ENCODE measurements at regions not wholly inside any gene's neighbourhood (a gene's known extent, or its start where the extent isn't known, plus 50 kb on each side); places are given as distances from the start of the nearest gene placed in this dataset.
"Not testable (repeated sequence)": the region's sequence is repeated elsewhere in the genome, so short reads cannot be mapped to it uniquely, and the experiment has no call there.

DNA sequence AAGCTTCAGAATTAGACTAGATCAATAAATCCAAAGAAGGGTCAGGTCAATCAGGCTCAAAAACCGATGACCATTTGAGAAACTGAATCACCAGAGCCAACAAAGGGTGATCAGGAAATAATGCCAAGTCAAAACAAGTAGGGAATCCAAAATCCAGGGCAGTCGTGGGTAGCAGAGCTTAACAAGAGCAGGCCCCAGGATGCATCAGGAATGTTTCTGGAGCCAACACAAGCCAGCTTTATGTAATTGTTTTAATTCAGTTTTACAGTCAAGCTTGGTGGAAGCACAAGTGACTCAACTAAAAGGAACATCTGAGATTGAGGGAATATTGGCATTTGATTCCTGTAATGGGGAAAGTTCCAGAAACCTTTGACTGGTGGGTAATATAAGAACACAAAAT lies 237.9 kb upstream of the EDA2R start:
- no peaks in the 10 kb centered on the region for H3K9me3 Mint-ChIP-seq
- no peaks in the 10 kb centered on the region for H3K27me3 Mint-ChIP-seq (ENCODE audit: low read depth)
- H3K36me3 Mint-ChIP-seq (ENCODE audit: low read depth): no peaks in the 10 kb centered on the region
- no peaks in the 10 kb centered on the region for H3K4me1 Mint-ChIP-seq (ENCODE audit: low read depth)
- DNase-seq (ENCODE audit: low spot score): no peak
- no peak overlapping the region for H3K4me3 Mint-ChIP-seq
- H3K27ac Mint-ChIP-seq: no peak overlapping the region

DNA sequence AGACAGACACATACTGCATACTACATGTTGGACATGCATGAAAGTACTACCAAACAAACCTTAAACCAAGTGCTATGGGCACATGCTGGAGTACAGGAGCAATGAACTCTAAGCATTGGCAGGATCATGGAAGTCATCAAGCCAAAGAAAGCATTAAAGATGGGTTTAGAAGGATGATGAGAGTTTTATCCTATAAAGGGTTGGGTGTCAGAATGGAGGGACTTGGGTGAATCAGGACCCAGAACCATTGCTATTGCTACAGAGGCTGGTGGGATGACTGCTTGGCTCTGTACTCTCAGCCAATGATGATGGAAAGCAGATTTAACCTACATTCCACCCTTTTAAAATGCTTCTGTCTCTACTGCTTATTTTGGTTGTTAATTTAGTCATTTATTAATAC lies 233.9 kb upstream of the EDA2R start:
- no peaks in the 10 kb centered on the region for H3K9me3 Mint-ChIP-seq
- H3K4me3 Mint-ChIP-seq: no peak overlapping the region
- no peaks in the 10 kb centered on the region for H3K36me3 Mint-ChIP-seq (ENCODE audit: low read depth)
- DNase-seq (ENCODE audit: low spot score): no peak
- no peaks in the 10 kb centered on the region for H3K4me1 Mint-ChIP-seq (ENCODE audit: low read depth)
- no peak overlapping the region for H3K27ac Mint-ChIP-seq
- H3K27me3 Mint-ChIP-seq (ENCODE audit: low read depth): no peaks in the 10 kb centered on the region

DNA sequence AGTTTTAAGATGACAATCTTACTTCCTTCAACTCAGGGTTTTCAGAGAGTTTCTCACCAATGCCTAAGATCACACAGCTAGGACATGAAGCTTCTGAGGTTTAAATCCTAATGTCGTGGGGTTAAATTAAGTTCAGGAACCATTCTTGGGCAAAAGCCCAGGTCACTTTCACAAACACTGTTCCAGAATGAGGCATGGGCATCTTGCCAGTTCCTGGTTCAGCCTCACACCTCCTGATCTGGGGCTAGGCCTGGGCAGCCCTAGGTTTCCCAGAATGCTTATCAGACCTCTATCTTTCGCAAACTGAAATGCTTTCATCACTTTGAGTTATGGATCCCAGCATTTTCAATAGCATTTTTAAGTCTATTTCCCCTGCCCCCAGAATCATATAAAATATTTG lies 224.8 kb upstream of the EDA2R start:
- DNase-seq (ENCODE audit: low spot score): no peak
- peaks cover 7% of the 10 kb centered on the region for H3K9me3 Mint-ChIP-seq
- H3K27ac Mint-ChIP-seq: no peak overlapping the region
- H3K4me1 Mint-ChIP-seq (ENCODE audit: low read depth): no peaks in the 10 kb centered on the region
- no peaks in the 10 kb centered on the region for H3K36me3 Mint-ChIP-seq (ENCODE audit: low read depth)
- no peaks in the 10 kb centered on the region for H3K27me3 Mint-ChIP-seq (ENCODE audit: low read depth)
- H3K4me3 Mint-ChIP-seq: no peak overlapping the region

DNA sequence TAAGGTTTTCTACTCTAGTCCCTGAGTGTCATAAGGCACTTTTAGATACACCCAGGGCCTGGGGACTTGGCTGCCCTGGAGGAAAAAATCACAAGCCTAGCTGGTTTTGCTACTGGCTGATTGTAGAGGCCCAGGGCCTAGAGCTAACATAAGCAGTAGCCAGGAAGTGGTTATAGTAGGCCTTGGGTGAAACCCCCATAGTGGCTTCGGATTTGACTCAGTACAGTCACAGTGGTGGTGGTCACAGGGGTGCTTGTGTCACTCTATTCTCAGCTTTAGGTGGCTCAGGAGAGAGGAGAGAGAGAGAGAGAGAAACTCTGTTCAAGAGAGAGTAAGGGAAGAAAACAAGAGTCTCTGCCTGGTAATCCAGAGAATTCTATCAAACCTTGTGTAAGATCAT lies 194.5 kb upstream of the EDA2R start:
- Mint-ChIP-seq H3K36me3 (ENCODE audit: low read depth) (no peaks in the 10 kb centered on the region), H3K27ac (no peak overlapping the region), H3K9me3 (peaks cover 3% of the 10 kb centered on the region), H3K4me1 (ENCODE audit: low read depth) (no peaks in the 10 kb centered on the region), H3K27me3 (ENCODE audit: low read depth) (no peaks in the 10 kb centered on the region), H3K4me3 (no peak overlapping the region)
- DNase-seq (ENCODE audit: low spot score): peak; percentile 4

DNA sequence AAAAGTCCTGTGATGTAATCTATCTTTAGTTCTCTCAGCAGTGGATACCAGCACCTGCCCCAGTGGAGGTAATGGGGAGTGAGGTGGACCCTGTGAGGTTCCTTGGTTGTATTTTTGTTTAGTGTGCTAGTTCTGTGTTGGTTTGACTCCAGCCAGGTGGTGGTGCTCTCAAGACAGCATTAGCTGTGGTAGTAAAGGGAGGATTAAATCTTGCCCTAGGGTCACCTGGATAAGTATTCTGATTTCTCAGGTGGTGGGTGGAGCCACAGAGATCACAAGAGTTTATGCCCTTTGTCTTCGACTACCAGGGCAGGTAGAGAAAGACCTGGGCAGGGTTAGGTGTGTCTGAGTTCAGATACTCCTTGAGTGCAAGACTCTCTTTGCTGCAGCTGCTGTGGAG lies 176.3 kb upstream of the EDA2R start:
- H3K27ac Mint-ChIP-seq: no peak overlapping the region
- no peak for DNase-seq (ENCODE audit: low spot score)
- H3K4me3 Mint-ChIP-seq: no peak overlapping the region
- H3K36me3 Mint-ChIP-seq (ENCODE audit: low read depth): no peaks in the 10 kb centered on the region
- H3K4me1 Mint-ChIP-seq (ENCODE audit: low read depth): no peaks in the 10 kb centered on the region
- H3K27me3 Mint-ChIP-seq (ENCODE audit: low read depth): no peaks in the 10 kb centered on the region
- no peaks in the 10 kb centered on the region for H3K9me3 Mint-ChIP-seq

DNA sequence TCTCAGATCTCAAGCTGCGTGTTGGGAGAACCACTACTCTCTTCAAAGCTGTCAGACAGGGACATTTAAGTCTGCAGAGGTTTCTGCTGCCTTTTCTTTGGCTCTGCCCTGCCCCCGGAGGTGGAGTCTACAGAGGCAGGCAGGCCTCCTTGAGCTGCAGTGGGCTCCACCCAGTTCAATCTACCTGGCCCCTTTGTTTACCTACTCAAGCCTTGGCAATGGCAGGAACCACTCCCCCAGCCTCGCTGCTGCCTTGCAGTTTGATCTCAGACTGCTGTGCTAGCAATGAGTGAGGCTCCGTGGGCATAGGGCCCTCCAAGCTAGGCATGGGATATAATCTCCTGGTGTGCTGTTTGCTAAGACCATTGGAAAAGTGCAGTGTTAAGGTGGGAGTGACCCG lies 155.6 kb upstream of the EDA2R start:
- not testable (repeated sequence) for DNase-seq (ENCODE audit: low spot score); H3K36me3 Mint-ChIP-seq (ENCODE audit: low read depth); H3K4me1 Mint-ChIP-seq (ENCODE audit: low read depth); H3K27ac Mint-ChIP-seq; H3K4me3 Mint-ChIP-seq; H3K9me3 Mint-ChIP-seq; H3K27me3 Mint-ChIP-seq (ENCODE audit: low read depth)

DNA sequence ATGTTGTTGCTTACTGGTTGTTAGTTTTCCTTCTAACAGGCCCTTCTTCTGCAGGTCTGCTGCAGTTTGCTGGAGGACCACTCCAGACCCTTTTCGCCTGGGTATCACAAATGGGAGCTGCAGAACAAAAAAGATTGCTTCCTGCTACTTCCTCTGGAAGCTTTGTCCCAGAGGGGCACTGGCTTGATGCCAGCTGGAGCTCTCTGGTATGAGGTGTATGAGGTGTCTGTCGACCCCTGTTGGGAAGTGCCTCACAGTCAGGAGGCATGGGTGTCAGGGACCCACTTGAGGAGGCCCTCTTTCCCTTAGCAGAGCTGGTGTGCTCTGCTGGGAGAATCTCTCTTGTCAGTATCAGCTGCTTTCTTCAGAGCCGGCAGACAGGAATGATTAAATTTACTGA lies 127.4 kb upstream of the EDA2R start:
- no peak overlapping the region for H3K4me3 Mint-ChIP-seq
- no peaks in the 10 kb centered on the region for H3K4me1 Mint-ChIP-seq (ENCODE audit: low read depth)
- DNase-seq (ENCODE audit: low spot score): no peak
- no peaks in the 10 kb centered on the region for H3K36me3 Mint-ChIP-seq (ENCODE audit: low read depth)
- H3K27ac Mint-ChIP-seq: no peak overlapping the region
- H3K9me3 Mint-ChIP-seq: no peaks in the 10 kb centered on the region
- no peaks in the 10 kb centered on the region for H3K27me3 Mint-ChIP-seq (ENCODE audit: low read depth)

DNA sequence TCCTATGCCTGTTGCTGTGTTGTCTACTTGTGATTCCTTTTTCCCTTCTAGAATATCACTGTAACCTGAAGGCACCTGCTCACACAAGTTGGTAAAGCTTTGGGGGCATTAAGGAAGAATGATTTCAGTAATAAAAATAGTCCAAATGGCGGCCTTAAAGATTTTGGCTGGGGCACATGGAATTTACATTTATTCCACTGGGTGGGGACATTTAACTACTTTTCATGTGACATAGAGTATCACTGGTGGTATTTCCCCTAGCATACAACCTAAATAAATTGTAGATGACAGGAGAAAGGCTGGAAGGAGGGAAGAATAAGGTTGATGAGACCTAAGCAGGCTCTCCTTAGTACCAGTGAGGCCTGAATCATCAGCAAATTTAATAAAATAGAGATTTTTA lies 121.8 kb upstream of the EDA2R start:
- Mint-ChIP-seq H3K4me3 (no peak overlapping the region), H3K27ac (no peak overlapping the region), H3K27me3 (ENCODE audit: low read depth) (no peaks in the 10 kb centered on the region), H3K9me3 (no peaks in the 10 kb centered on the region), H3K4me1 (ENCODE audit: low read depth) (no peaks in the 10 kb centered on the region), H3K36me3 (ENCODE audit: low read depth) (no peaks in the 10 kb centered on the region)
- no peak for DNase-seq (ENCODE audit: low spot score)

DNA sequence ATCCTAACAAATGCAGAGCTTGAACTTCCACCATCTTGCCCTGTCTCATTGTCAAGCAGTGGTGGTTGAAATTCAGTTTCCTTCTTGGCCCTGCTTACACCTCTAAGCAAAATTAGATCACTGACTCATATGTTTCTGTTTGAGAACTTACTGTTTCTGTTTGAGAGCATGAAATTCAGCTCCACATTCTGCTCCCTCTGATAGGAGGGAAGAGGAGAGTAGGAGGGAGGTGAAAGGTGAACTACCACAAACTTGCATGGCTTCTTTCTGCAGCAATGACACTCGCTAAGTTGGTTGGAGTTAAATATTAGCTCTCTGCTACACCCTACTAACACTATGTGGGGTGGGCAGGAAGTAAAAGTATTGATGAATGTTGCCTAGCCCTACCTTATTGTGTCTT lies 117.8 kb upstream of the EDA2R start:
- Mint-ChIP-seq H3K36me3 (ENCODE audit: low read depth) (no peaks in the 10 kb centered on the region), H3K9me3 (no peaks in the 10 kb centered on the region)
- DNase-seq (ENCODE audit: low spot score): no peak

DNA sequence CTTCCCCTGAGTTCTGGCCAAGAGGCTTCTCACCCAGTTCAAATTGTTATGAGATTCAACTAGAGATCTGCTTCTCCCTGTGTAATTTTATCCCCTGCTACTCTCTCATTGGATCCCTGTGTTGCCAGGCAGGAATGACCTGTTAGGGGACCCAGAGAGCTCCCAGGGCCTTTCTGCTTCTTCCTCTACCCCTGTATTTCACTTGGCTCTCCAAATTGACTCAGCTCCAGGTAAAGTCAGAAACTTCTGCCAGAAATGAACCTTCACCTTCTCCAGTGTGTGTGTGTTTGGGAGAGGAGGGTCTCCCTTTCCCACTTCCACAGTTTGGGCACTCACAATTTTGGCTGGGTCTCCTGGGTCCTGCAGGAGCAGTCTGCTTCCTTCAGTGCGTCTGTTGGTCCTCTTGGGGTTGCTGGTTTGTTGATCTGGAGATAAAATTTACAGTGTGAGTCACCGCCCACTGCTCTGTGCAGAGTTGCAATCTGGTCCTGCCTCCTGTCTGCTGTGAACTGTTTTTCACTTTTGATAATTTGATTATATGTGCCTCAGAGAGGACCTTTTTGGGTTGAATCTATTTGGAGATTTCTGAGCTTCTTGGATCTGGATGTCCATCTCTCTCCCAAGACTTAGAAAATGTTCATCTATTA lies 112.4 kb upstream of the EDA2R start:
- H3K27me3 Mint-ChIP-seq (ENCODE audit: low read depth): no peaks in the 10 kb centered on the region
- peaks cover 5% of the 10 kb centered on the region for H3K4me1 Mint-ChIP-seq (ENCODE audit: low read depth)
- peak overlapping the region; percentile 15 for H3K4me3 Mint-ChIP-seq
- peaks cover 4% of the 10 kb centered on the region for H3K9me3 Mint-ChIP-seq
- H3K36me3 Mint-ChIP-seq (ENCODE audit: low read depth): no peaks in the 10 kb centered on the region
- peak; percentile 4 for DNase-seq (ENCODE audit: low spot score)
- H3K27ac Mint-ChIP-seq: no peak overlapping the region

More for the DNA sequence above, 117.8 kb upstream of the EDA2R start:
- Mint-ChIP-seq H3K4me1 (ENCODE audit: low read depth) (no peaks in the 10 kb centered on the region), H3K27ac (no peak overlapping the region), H3K4me3 (no peak overlapping the region), H3K27me3 (ENCODE audit: low read depth) (no peaks in the 10 kb centered on the region)

DNA sequence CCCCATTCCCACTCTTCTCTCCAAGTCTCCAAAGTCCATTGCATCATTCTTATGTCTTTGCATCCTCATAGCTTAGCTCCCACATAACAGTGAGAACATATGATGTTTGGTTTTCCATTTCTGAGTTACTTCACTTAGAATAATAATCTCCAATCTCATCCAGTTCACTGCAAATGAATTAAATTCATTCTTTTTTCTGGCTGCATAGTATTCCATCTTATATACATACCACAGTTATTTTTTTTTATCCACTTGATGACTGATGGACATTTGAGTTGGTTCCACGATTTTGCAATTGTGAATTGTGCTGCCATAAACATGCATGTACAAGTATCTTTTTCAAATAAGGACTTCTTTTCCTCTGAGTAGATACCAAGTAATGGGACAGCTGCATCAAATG lies 105.6 kb upstream of the EDA2R start:
- DNase-seq (ENCODE audit: low spot score); H3K4me1 Mint-ChIP-seq (ENCODE audit: low read depth); H3K36me3 Mint-ChIP-seq (ENCODE audit: low read depth); H3K4me3 Mint-ChIP-seq; H3K27ac Mint-ChIP-seq; H3K27me3 Mint-ChIP-seq (ENCODE audit: low read depth): not testable (repeated sequence)
- peaks cover 18% of the 10 kb centered on the region for H3K9me3 Mint-ChIP-seq

DNA sequence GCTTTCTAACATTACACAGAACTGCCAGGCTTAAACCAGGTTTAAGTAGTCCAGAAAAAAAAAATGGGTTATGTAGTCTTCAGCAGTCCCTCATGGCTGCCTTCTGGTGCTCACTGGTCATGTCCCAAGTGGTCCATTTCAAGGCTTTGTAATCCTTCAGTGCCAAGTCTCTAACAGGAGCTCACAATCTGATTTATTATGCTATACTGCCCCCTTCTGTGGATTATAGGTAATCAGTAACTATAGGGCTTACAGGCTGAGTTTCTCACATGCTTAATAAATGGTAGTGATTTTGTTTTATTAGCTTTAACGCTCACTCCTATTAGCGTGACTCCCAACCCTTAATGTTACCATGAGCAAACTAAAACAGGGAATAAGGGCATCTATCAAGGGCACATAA lies 92.5 kb upstream of the EDA2R start:
- DNase-seq (ENCODE audit: low spot score): no peak
- H3K4me1 Mint-ChIP-seq (ENCODE audit: low read depth): peaks cover 2% of the 10 kb centered on the region
- H3K4me3 Mint-ChIP-seq: no peak overlapping the region
- H3K27ac Mint-ChIP-seq: no peak overlapping the region
- H3K36me3 Mint-ChIP-seq (ENCODE audit: low read depth): no peaks in the 10 kb centered on the region
- no peaks in the 10 kb centered on the region for H3K9me3 Mint-ChIP-seq
- no peaks in the 10 kb centered on the region for H3K27me3 Mint-ChIP-seq (ENCODE audit: low read depth)

DNA sequence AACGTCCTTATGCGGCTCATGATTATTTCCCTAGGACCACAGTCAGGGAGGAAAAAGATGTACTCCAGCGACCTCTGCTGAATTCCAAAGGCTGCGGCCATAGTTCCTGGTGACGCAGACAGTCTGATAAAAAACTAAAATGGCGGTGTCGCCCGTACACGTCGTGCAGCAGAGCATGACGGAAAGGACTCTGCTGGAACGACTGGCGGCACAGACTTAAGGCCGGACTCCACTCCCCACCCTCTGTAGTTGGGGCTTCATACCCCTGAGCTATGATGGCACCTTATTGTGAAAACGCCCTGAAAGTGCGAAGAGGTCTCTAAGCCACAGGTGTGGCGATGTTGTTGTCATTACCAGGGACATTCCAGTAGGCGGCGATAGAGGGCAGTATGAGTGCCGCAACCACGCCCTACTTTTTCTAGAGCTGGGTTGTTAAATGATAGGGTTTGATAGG lies 90.0 kb upstream of the EDA2R start:
- Mint-ChIP-seq H3K36me3 (ENCODE audit: low read depth) (no peaks in the 10 kb centered on the region), H3K4me3 (peak overlapping the region; percentile 91), H3K9me3 (no peaks in the 10 kb centered on the region), H3K27me3 (ENCODE audit: low read depth) (no peaks in the 10 kb centered on the region), H3K4me1 (ENCODE audit: low read depth) (peaks cover 2% of the 10 kb centered on the region), H3K27ac (peak overlapping the region; percentile 93)
- DNase-seq (ENCODE audit: low spot score): peak; percentile 43

DNA sequence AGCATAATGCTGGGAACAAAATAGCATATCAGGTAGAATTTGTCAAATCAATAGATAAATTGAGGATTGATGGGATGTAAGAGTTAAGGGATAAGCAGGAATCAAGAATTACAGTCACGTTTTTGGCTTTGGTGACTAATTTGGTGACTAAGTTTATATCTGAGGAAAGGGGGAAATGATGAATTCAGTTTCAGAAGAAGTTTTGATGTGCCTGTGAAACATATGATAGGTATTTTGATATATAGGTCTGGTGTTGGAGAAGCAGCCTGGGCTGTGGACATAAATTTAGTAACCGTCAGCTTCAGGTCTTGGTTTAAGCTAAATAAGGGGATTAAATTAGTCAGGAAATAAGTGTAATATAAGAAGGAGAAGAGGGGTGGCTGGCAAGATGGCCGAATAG lies 79.0 kb upstream of the EDA2R start:
- no peak for DNase-seq (ENCODE audit: low spot score)
- Mint-ChIP-seq H3K27ac (no peak overlapping the region), H3K9me3 (peaks cover 6% of the 10 kb centered on the region), H3K36me3 (ENCODE audit: low read depth) (no peaks in the 10 kb centered on the region), H3K27me3 (ENCODE audit: low read depth) (no peaks in the 10 kb centered on the region), H3K4me1 (ENCODE audit: low read depth) (no peaks in the 10 kb centered on the region), H3K4me3 (no peak overlapping the region)

All from T-helper 2 cell treated with Interferon-gamma antibody and Interleukin-4, amounts not matched to agents 5 μg/mL and 100 μg/mL, for 36 hours (primary cell).